Tibial artery (tissue), 4 donors: ENCODE measurements at regions not wholly inside any gene's neighbourhood (a gene's known extent, or its start where the extent isn't known, plus 50 kb on each side); places are given as distances from the start of the nearest gene placed in this dataset.

Source experiments
- DNase-seq, 2 donors: peaks; one replicate each; pipeline ENCODE4 v3.0.0-alpha.2; 2019
- H3K27ac ChIP-seq, 2 donors: fragments of 200-600 bp; sonication (generic) in 1 of 2; 1 replicate in 1 of 2; 2 replicates in 1 of 2; pipeline ENCODE4 v1.5.1; 2018 to 2019; ENCODE audit warnings: mild to moderate bottlenecking in 1 of 2
- H3K27me3 ChIP-seq, 2 donors: fragments of 200-600 bp; sonication (generic) in 1 of 2; one replicate each; pipeline versions ENCODE4 v1.5.1 to v1.6.0; 2016 to 2019
- H3K36me3 ChIP-seq, 3 donors: fragments of 200-600 bp; sonication (generic) in 2 of 3; one replicate each; pipeline ENCODE4 v1.5.1; 2016 to 2019; ENCODE audit warnings: mild to moderate bottlenecking in 2 of 3
- H3K4me1 ChIP-seq, 4 donors: fragments of 200-600 bp; sonication (generic) in 2 of 4; 1 replicate in 3 of 4; 2 replicates in 1 of 4; pipeline ENCODE4 v1.5.1; 2016 to 2019
- H3K4me3 ChIP-seq, 2 donors: fragments of 200-600 bp; sonication (generic) in 1 of 2; 1 replicate in 1 of 2; 2 replicates in 1 of 2; pipeline ENCODE4 v1.5.1; 2018 to 2019; ENCODE audit warnings: mild to moderate bottlenecking in 2 of 2
- H3K9me3 ChIP-seq, 3 donors: fragments of 200-600 bp; sonication (generic) in 1 of 3; one replicate each; pipeline ENCODE4 v1.5.1; 2016 to 2019
- CTCF ChIP-seq, 2 experiments: fragments of 200-600 bp in 1 of 2; fragments of 450-650 bp in 1 of 2; IDR thresholded peaks; one replicate each; pipeline ENCODE4 v1.5.1; 2017 to 2019; ENCODE audit warnings: antibody characterized with exemption in 2 of 2, mild to moderate bottlenecking in 1 of 2, moderate library complexity in 1 of 2
- intact Hi-C: fragments of 100-400 bp; cut with DNase I; formaldehyde crosslinking; loops from one replicate; pipeline ENCODE4 v1.15.0; 2023; ENCODE audit warnings: low total_unique reads

- H3K36me3 ChIP-seq: no peaks in the 10 kb centered on the region
- intact Hi-C loops: no loop called here
- no peaks in the 10 kb centered on the region for H3K9me3 ChIP-seq
- no peak overlapping the region for H3K27ac ChIP-seq
- TF ChIP-seq CTCF (IDR thresholded peaks at IDR 0.05): no peak
- no peak for DNase-seq
- no peak overlapping the region for H3K4me3 ChIP-seq
- no peaks in the 10 kb centered on the region for H3K4me1 ChIP-seq
- no peaks in the 10 kb centered on the region for H3K27me3 ChIP-seq
Observed at GRCh38 chr21:20774737-20775136, 223.5 kb upstream of the NCAM2 start.

GRCh38 chr21:20779321-20779720 is 218.9 kb upstream of the NCAM2 start:
- Histone ChIP-seq H3K9me3 (no peaks in the 10 kb centered on the region), H3K4me3 (no peak overlapping the region), H3K27me3 (no peaks in the 10 kb centered on the region), H3K36me3 (no peaks in the 10 kb centered on the region), H3K27ac (no peak overlapping the region), H3K4me1 (no peaks in the 10 kb centered on the region)
- intact Hi-C loops: no loop called here
- no peak for TF ChIP-seq CTCF (IDR thresholded peaks at IDR 0.05)
- DNase-seq: no peak

GRCh38 chr21:20783611-20784010 is 214.6 kb upstream of the NCAM2 start:
- Histone ChIP-seq H3K27me3 (no peaks in the 10 kb centered on the region), H3K4me1 (no peaks in the 10 kb centered on the region), H3K27ac (no peak overlapping the region), H3K4me3 (no peak overlapping the region), H3K36me3 (no peaks in the 10 kb centered on the region), H3K9me3 (no peaks in the 10 kb centered on the region)
- no peak for TF ChIP-seq CTCF (IDR thresholded peaks at IDR 0.05)
- DNase-seq: no peak
- intact Hi-C loops: no loop called here

GRCh38 chr21:20789729-20790500 is 208.3 kb upstream of the NCAM2 start:
- no peak overlapping the region for H3K27ac ChIP-seq
- TF ChIP-seq CTCF (IDR thresholded peaks at IDR 0.05): no peak

GRCh38 chr21:20800106-20800505 is 198.1 kb upstream of the NCAM2 start:
- Histone ChIP-seq H3K9me3 (no peaks in the 10 kb centered on the region), H3K4me3 (no peak overlapping the region), H3K4me1 (no peaks in the 10 kb centered on the region), H3K36me3 (no peaks in the 10 kb centered on the region), H3K27me3 (no peaks in the 10 kb centered on the region), H3K27ac (no peak overlapping the region)
- DNase-seq: no peak
- no peak for TF ChIP-seq CTCF (IDR thresholded peaks at IDR 0.05)
- intact Hi-C loops: no loop called here

More at GRCh38 chr21:20789729-20790500, 208.3 kb upstream of the NCAM2 start:
- no peaks in the 10 kb centered on the region for H3K9me3 ChIP-seq
- DNase-seq: no peak
- H3K27me3 ChIP-seq: no peaks in the 10 kb centered on the region
- H3K4me3 ChIP-seq: no peak overlapping the region
- H3K4me1 ChIP-seq: no peaks in the 10 kb centered on the region
- intact Hi-C loops: no loop called here
- no peaks in the 10 kb centered on the region for H3K36me3 ChIP-seq
